NCI-H2227 (cell line): ENCODE measurements at regions not wholly inside any gene's neighbourhood (a gene's known extent, or its start where the extent isn't known, plus 50 kb on each side); places are given as distances from the start of the nearest gene placed in this dataset.

Experiments
- DNase-seq: peaks from one replicate; lab custom pipeline; 2025; ENCODE audit not compliant: unreplicated experiment; lab: John Stamatoyannopoulos, UW

GRCh38 chr10:43864656-43865055 lies 216.0 kb upstream of the ZNF32 start:
- no peak for DNase-seq

GRCh38 chr10:43863859-43864591 lies 215.3 kb upstream of the ZNF32 start:
- DNase-seq = no peak

GRCh38 chr10:43863270-43863669 lies 214.6 kb upstream of the ZNF32 start:
- no peak for DNase-seq

GRCh38 chr10:43862756-43863155 lies 214.1 kb upstream of the ZNF32 start:
- DNase-seq = no peak

GRCh38 chr10:43861966-43862751 lies 213.5 kb upstream of the ZNF32 start:
- no peak for DNase-seq

GRCh38 chr10:43859016-43859525 lies 210.4 kb upstream of the ZNF32 start:
- no peak for DNase-seq

GRCh38 chr10:43857931-43858315 lies 209.2 kb upstream of the ZNF32 start:
- DNase-seq = no peak

- DNase-seq = no peak
Observed at GRCh38 chr10:43857206-43857930, 208.7 kb upstream of the ZNF32 start.

- no peak for DNase-seq
Observed at GRCh38 chr10:43856299-43856698, 207.6 kb upstream of the ZNF32 start.

- no peak for DNase-seq
Observed at GRCh38 chr10:43855667-43856210, 207.1 kb upstream of the ZNF32 start.

GRCh38 chr10:43854007-43854406 lies 205.3 kb upstream of the ZNF32 start:
- no peak for DNase-seq

- no peak for DNase-seq
Observed at GRCh38 chr10:43853369-43853768, 204.7 kb upstream of the ZNF32 start.

GRCh38 chr10:43852644-43853214 lies 204.0 kb upstream of the ZNF32 start:
- DNase-seq = no peak

GRCh38 chr10:43852149-43852548 lies 203.5 kb upstream of the ZNF32 start:
- DNase-seq = no peak

- DNase-seq = no peak
Observed at GRCh38 chr10:43851030-43851429, 202.3 kb upstream of the ZNF32 start.

GRCh38 chr10:43849551-43849950 lies 200.9 kb upstream of the ZNF32 start:
- DNase-seq = no peak

- no peak for DNase-seq
Observed at GRCh38 chr10:43846968-43847367, 198.3 kb upstream of the ZNF32 start.

GRCh38 chr10:43846187-43846680 lies 197.6 kb upstream of the ZNF32 start:
- no peak for DNase-seq

GRCh38 chr10:43845121-43845520 lies 196.4 kb upstream of the ZNF32 start:
- DNase-seq = no peak

- no peak for DNase-seq
Observed at GRCh38 chr10:43844221-43844620, 195.5 kb upstream of the ZNF32 start.
